ENCODE measurements at regions not wholly inside any gene's neighbourhood (a gene's known extent, or its start where the extent isn't known, plus 50 kb on each side); places are given as distances from the start of the nearest gene placed in this dataset.

- TF ChIP-seq POLR2A (IDR thresholded peaks at IDR 0.05; ENCODE audit: low read length) (no peak), GATA1 (IDR thresholded peaks at IDR 0.05; ENCODE audit: low read depth, low read length) (no peak)
Measured at GRCh38 chr15:87793725-87794124, 462.8 kb downstream of the NTRK3 start.
